GM12878 (cell line): ENCODE measurements at regions not wholly inside any gene's neighbourhood (a gene's known extent, or its start where the extent isn't known, plus 50 kb on each side); places are given as distances from the start of the nearest gene placed in this dataset.
"Not testable (repeated sequence)": the region's sequence is repeated elsewhere in the genome, so short reads cannot be mapped to it uniquely, and the experiment has no call there.

ENCODE experiments used
- CHD2 ChIP-seq: IDR thresholded peaks from 2 replicates; pipeline ENCODE4 v1.6.1; 2011; ENCODE audit warnings: low read depth, low read length, improper control_type of control experiment, borderline replicate concordance
- EP300 ChIP-seq, 2 experiments: fragments of 150-350 bp in 1 of 2; IDR thresholded peaks; 2 replicates each; pipeline ENCODE4 v1.6.1; 2011 to 2012; ENCODE audit warnings: low read depth in 2 of 2, low read length in 2 of 2, borderline replicate concordance in 1 of 2, improper control_type of control experiment in 1 of 2, inconsistent platforms in 1 of 2; ENCODE audit not compliant: control insufficient read depth in 1 of 2
- EZH2 ChIP-seq: IDR thresholded peaks from 2 replicates; pipeline ENCODE4 v1.6.1; 2012; ENCODE audit warnings: low read depth, mild to moderate bottlenecking, control low read depth, inconsistent platforms, low read length, borderline replicate concordance; ENCODE audit not compliant: control insufficient read depth
- HDAC6 ChIP-seq: fragments of 200-600 bp; sonication (generic); IDR thresholded peaks from one replicate; pipeline ENCODE4 v1.8.0; 2017; ENCODE audit warnings: antibody characterized with exemption; ENCODE audit not compliant: unreplicated experiment
- RELA ChIP-seq: fragments of 450-650 bp; IDR thresholded peaks from 2 replicates; pipeline ENCODE4 v1.8.0; 2014; ENCODE audit warnings: borderline replicate concordance; ENCODE audit not compliant: partially characterized antibody
- TAF1 ChIP-seq: IDR thresholded peaks from 2 replicates; pipeline ENCODE4 v1.6.1; 2011; ENCODE audit warnings: mild to moderate bottlenecking, low read depth, low read length, borderline replicate concordance
- TF ChIP-seq, protein P1 (sequence below), 3 experiments: IDR thresholded peaks in 2 of 3; conservative IDR thresholded peaks in 1 of 3; 2 replicates each; pipeline ENCODE4 v1.5.1; 2011; ENCODE audit warnings: low read depth in 3 of 3, low read length in 3 of 3, mild to moderate bottlenecking in 3 of 3, control low read depth in 2 of 3, moderate library complexity in 2 of 3, inconsistent platforms in 1 of 3, mixed read lengths in 1 of 3; ENCODE audit not compliant: control insufficient read depth in 2 of 3, insufficient read depth in 1 of 3; ENCODE audit errors: extremely low read depth in 1 of 3
- TF ChIP-seq, protein P2 (sequence below): fragments of 450-650 bp; IDR thresholded peaks from 2 replicates; pipeline ENCODE4 v1.6.1; 2017; ENCODE audit warnings: antibody characterized with exemption, mild to moderate bottlenecking, moderate library complexity

DNA sequence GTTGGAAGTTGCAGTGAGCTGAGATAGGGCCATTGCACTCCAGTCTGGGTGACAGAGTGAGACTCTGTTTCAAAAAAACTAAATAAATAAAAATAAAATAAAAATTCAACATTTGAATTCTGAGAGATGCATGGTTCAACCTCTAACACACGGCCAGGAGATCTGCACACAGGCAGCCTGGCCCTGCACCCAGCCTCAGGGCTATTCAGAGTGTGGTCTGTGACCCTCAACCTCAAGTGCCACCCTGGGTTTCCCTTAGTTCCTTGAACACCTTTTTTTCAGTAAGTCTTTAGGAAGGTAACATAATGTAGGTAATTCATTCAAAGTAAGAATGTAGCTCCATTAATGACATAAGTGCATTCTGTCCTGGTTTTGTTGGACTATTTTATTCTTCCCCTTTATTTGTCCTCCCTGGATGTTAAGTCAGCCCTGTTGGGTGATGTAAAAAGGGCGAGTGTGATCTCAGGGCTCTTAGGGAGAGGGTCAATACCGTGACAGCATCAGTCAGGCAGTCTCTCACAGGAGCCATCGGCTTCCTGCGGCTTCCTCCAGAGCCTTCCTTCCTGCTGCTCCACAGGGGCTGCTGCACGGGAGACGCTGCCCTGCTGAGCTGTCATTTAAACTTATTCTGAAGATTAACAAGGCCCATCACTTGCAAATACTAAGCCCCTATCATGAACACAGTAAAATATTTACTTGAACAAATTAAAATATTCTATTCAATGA, 139.8 kb downstream of the SPATA31A6 start:
- TF ChIP-seq RELA; HDAC6; EZH2; CHD2; TAF1; EP300 (IDR thresholded peaks at IDR 0.05; ENCODE audit: borderline replicate concordance in 1 of 2, control insufficient read depth in 1 of 2, low read depth in 2 of 2, low read length in 2 of 2): not testable (repeated sequence)
- TF ChIP-seq, protein P1, sequence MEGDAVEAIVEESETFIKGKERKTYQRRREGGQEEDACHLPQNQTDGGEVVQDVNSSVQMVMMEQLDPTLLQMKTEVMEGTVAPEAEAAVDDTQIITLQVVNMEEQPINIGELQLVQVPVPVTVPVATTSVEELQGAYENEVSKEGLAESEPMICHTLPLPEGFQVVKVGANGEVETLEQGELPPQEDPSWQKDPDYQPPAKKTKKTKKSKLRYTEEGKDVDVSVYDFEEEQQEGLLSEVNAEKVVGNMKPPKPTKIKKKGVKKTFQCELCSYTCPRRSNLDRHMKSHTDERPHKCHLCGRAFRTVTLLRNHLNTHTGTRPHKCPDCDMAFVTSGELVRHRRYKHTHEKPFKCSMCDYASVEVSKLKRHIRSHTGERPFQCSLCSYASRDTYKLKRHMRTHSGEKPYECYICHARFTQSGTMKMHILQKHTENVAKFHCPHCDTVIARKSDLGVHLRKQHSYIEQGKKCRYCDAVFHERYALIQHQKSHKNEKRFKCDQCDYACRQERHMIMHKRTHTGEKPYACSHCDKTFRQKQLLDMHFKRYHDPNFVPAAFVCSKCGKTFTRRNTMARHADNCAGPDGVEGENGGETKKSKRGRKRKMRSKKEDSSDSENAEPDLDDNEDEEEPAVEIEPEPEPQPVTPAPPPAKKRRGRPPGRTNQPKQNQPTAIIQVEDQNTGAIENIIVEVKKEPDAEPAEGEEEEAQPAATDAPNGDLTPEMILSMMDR (IDR thresholded peaks at IDR 0.05 in 2 of 3, conservative IDR thresholded peaks at IDR 0.05 in 1 of 3; ENCODE audit: control insufficient read depth in 2 of 3, extremely low read depth in 1 of 3, insufficient read depth in 1 of 3, low read depth in 3 of 3, low read length in 3 of 3) = not testable (repeated sequence)
- TF ChIP-seq, protein P2, sequence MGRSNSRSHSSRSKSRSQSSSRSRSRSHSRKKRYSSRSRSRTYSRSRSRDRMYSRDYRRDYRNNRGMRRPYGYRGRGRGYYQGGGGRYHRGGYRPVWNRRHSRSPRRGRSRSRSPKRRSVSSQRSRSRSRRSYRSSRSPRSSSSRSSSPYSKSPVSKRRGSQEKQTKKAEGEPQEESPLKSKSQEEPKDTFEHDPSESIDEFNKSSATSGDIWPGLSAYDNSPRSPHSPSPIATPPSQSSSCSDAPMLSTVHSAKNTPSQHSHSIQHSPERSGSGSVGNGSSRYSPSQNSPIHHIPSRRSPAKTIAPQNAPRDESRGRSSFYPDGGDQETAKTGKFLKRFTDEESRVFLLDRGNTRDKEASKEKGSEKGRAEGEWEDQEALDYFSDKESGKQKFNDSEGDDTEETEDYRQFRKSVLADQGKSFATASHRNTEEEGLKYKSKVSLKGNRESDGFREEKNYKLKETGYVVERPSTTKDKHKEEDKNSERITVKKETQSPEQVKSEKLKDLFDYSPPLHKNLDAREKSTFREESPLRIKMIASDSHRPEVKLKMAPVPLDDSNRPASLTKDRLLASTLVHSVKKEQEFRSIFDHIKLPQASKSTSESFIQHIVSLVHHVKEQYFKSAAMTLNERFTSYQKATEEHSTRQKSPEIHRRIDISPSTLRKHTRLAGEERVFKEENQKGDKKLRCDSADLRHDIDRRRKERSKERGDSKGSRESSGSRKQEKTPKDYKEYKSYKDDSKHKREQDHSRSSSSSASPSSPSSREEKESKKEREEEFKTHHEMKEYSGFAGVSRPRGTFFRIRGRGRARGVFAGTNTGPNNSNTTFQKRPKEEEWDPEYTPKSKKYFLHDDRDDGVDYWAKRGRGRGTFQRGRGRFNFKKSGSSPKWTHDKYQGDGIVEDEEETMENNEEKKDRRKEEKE = not testable (repeated sequence)
